HG03442 (cell line): ENCODE measurements at regions not wholly inside any gene's neighbourhood (a gene's known extent, or its start where the extent isn't known, plus 50 kb on each side); places are given as distances from the start of the nearest gene placed in this dataset.

Experiments used
- ATAC-seq: cut with Tn5 transposase; IDR thresholded peaks from one replicate; pipeline ENCODE4 v1.9.1; 2021; ENCODE audit warnings: mild to moderate bottlenecking, moderate library complexity; ENCODE audit not compliant: unreplicated experiment

GRCh38 chr5:145292278-145292677 is 542.9 kb downstream of the PRELID2 start:
- ATAC-seq, result no peak

- no peak for ATAC-seq
These were observed 551.9 kb downstream of the PRELID2 start for GRCh38 chr5:145283141-145283810.

- ATAC-seq, result no peak
These were observed 554.3 kb downstream of the PRELID2 start for GRCh38 chr5:145280806-145281205.

- ATAC-seq, result no peak
These were observed 554.9 kb downstream of the PRELID2 start for GRCh38 chr5:145280214-145280613.

- ATAC-seq, result no peak
These were observed 574.5 kb downstream of the PRELID2 start for GRCh38 chr5:145260670-145261069.

GRCh38 chr5:145247745-145248040 is 587.4 kb downstream of the PRELID2 start:
- peak; percentile 21 for ATAC-seq

- ATAC-seq, result peak; percentile 79
These were observed 588.0 kb downstream of the PRELID2 start for GRCh38 chr5:145246961-145247744.

GRCh38 chr5:145246379-145246778 is 588.8 kb downstream of the PRELID2 start:
- no peak for ATAC-seq

GRCh38 chr5:145245354-145245753 is 589.8 kb downstream of the PRELID2 start:
- no peak for ATAC-seq

- ATAC-seq, result no peak
These were observed 590.4 kb downstream of the PRELID2 start for GRCh38 chr5:145244788-145245187.

- no peak for ATAC-seq
These were observed 590.9 kb downstream of the PRELID2 start for GRCh38 chr5:145244251-145244650.

- no peak for ATAC-seq
These were observed 592.1 kb downstream of the PRELID2 start for GRCh38 chr5:145243016-145243415.

- ATAC-seq, result no peak
These were observed 592.6 kb downstream of the PRELID2 start for GRCh38 chr5:145242551-145242950.

- ATAC-seq, result peak; percentile 77
These were observed 597.3 kb downstream of the PRELID2 start for GRCh38 chr5:145237843-145238242.

GRCh38 chr5:145236983-145237382 is 598.2 kb downstream of the PRELID2 start:
- ATAC-seq, result no peak

- ATAC-seq, result no peak
These were observed 599.0 kb downstream of the PRELID2 start for GRCh38 chr5:145236127-145236526.

- ATAC-seq, result no peak
These were observed 601.7 kb downstream of the PRELID2 start for GRCh38 chr5:145233461-145233860.

- ATAC-seq, result no peak
These were observed 604.4 kb downstream of the PRELID2 start for GRCh38 chr5:145230781-145231180.

GRCh38 chr5:145228564-145228963 is 606.6 kb downstream of the PRELID2 start:
- ATAC-seq, result no peak

GRCh38 chr5:145227881-145228280 is 607.3 kb downstream of the PRELID2 start:
- no peak for ATAC-seq

GRCh38 chr5:145226726-145227125 is 608.4 kb downstream of the PRELID2 start:
- no peak for ATAC-seq

- no peak for ATAC-seq
These were observed 609.6 kb downstream of the PRELID2 start for GRCh38 chr5:145225529-145225928.

- no peak for ATAC-seq
These were observed 611.6 kb downstream of the PRELID2 start for GRCh38 chr5:145223582-145223981.
